ENCODE measurements at regions not wholly inside any gene's neighbourhood (a gene's known extent, or its start where the extent isn't known, plus 50 kb on each side); places are given as distances from the start of the nearest gene placed in this dataset.

- no peak for TF ChIP-seq JUND (IDR thresholded peaks at IDR 0.05; ENCODE audit: borderline replicate concordance, low read depth, low read length)
- no peak for TF ChIP-seq JUND (tag; IDR thresholded peaks at IDR 0.05; ENCODE audit: borderline replicate concordance, low read depth, low read length)
- no peak for TF ChIP-seq PML (IDR thresholded peaks at IDR 0.05; ENCODE audit: low read length)
- TF ChIP-seq ATF4 (CRISPR knock-in tag; IDR thresholded peaks at IDR 0.05), result no peak
- TF ChIP-seq ZNF695 (CRISPR knock-in tag; IDR thresholded peaks at IDR 0.05), result no peak
These were observed 153.3 kb downstream of the LSMEM1 start (continued) for GRCh38 chr7:112634107-112634506.

DNA sequence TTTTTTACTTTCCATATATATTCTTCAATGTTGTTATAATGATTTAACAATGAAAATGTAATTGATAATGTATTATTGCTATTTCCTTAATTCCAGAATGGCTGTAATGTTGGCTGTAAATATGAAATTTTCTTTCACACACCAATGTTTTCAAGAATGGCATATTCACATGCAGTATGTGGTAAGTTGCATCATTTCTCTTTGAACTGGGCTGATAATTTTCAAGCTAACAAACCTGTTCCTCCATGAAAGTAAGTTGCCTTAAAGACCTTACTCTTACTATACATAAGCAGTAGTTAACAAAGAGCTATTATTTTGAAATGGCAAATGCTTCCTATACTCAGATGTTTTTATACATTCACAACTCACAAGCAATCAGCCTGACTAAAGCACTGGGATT lies 154.5 kb downstream of the TMEM168 start:
- Histone ChIP-seq H3K4me2 (ENCODE audit: insufficient read depth, low read length) (no peak overlapping the region), H3K4me1 (replicated peaks in 1 of 2; ENCODE audit: control insufficient read depth in 2 of 2, insufficient read depth in 2 of 2, low read length in 2 of 2) (no peaks in the 10 kb centered on the region), H2AFZ (ENCODE audit: low read depth, low read length) (no peak overlapping the region), H3K79me2 (ENCODE audit: control insufficient read depth, insufficient read depth, low read length) (no peaks in the 10 kb centered on the region), H3K27ac (ENCODE audit: extremely low read depth, low read depth, low read length) (no peak overlapping the region), H3K9me3 (replicated peaks; ENCODE audit: control insufficient read depth, insufficient read depth, low read depth, low read length) (no peaks in the 10 kb centered on the region), H3K36me3 (ENCODE audit: control insufficient read depth, insufficient read depth, low read length) (no peaks in the 10 kb centered on the region), H3K9ac (ENCODE audit: insufficient read depth in 1 of 2, low read depth in 2 of 2, low read length in 2 of 2) (no peak overlapping the region), H3K4me3 (no peak overlapping the region), H4K20me1 (replicated peaks; ENCODE audit: control insufficient read depth, insufficient read depth, low read length) (no peaks in the 10 kb centered on the region), H3K27me3 (ENCODE audit: control insufficient read depth in 2 of 2, insufficient read depth in 2 of 2, low read length in 2 of 2) (no peaks in the 10 kb centered on the region), H3K9me1 (ENCODE audit: control insufficient read depth, insufficient read depth, low read length) (no peaks in the 10 kb centered on the region)
- no peak for FAIRE-seq
- CTCF ChIA-PET (ENCODE audit: low intra/inter-chr PET ratio), result no interaction called here
- no peak for DNase-seq (ENCODE audit: extremely low read depth in 1 of 4, low spot score in 3 of 4)
- ATAC-seq, result no peak
- no TSS peak for BruUV-seq (replicated peaks)
- TF ChIP-seq CEBPG (CRISPR knock-in tag; IDR thresholded peaks at IDR 0.05) (no peak), CEBPG (tag; conservative IDR thresholded peaks at IDR 0.05 in 1 of 2, IDR thresholded peaks at IDR 0.05 in 1 of 2) (peak in 1 of 2 experiments; percentile 67; a peak in 1 of 4 replicates), POU5F1 (IDR thresholded peaks at IDR 0.05; ENCODE audit: borderline replicate concordance, low read depth, low read length, partially characterized antibody) (no peak)
- TF ChIP-seq, protein P1, sequence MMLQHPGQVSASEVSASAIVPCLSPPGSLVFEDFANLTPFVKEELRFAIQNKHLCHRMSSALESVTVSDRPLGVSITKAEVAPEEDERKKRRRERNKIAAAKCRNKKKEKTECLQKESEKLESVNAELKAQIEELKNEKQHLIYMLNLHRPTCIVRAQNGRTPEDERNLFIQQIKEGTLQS (IDR thresholded peaks at IDR 0.05), result peak; percentile 30; the same call in 1 of the 2 replicates
- TF ChIP-seq, protein P1 (CRISPR knock-in tag; conservative IDR thresholded peaks at IDR 0.05), result no peak
- POLR2A ChIA-PET, result no interaction called here
- in situ Hi-C loops (cut with MboI) (no loop called here), intact Hi-C loops (cut with micrococcal nuclease) (no loop called here)
